Smooth muscle cell (in vitro differentiated cells): ENCODE measurements at regions not wholly inside any gene's neighbourhood (a gene's known extent, or its start where the extent isn't known, plus 50 kb on each side); places are given as distances from the start of the nearest gene placed in this dataset.

Experiments used
- DNase-seq: peaks from one replicate; lab custom pipeline; 2025; ENCODE audit not compliant: unreplicated experiment; lab: John Stamatoyannopoulos, UW
- H2AFZ ChIP-seq: fragments of 200-600 bp; sonication (generic); 2 replicates; pipeline ENCODE4 v1.6.0; 2016; ENCODE audit warnings: antibody characterized with exemption, low read depth, mild to moderate bottlenecking
- H3F3A ChIP-seq: fragments of 200-600 bp; sonication (generic); 2 replicates; pipeline ENCODE4 v1.6.0; 2017; ENCODE audit warnings: antibody characterized with exemption, low read depth
- H3K27ac ChIP-seq: fragments of 200-600 bp; sonication (generic); 2 replicates; pipeline ENCODE4 v1.5.1; 2016; ENCODE audit warnings: low read depth, mild to moderate bottlenecking
- H3K27me3 ChIP-seq: fragments of 200-600 bp; sonication (generic); 2 replicates; pipeline ENCODE4 v1.6.1; 2016; ENCODE audit warnings: low read depth, mild to moderate bottlenecking
- H3K36me3 ChIP-seq: fragments of 200-600 bp; sonication (generic); 2 replicates; pipeline ENCODE4 v1.5.1; 2016; ENCODE audit warnings: low read depth
- H3K4me1 ChIP-seq: fragments of 200-600 bp; sonication (generic); 2 replicates; pipeline ENCODE4 v1.5.1; 2016; ENCODE audit warnings: low read depth
- H3K4me2 ChIP-seq: fragments of 200-600 bp; sonication (generic); 2 replicates; pipeline ENCODE4 v1.6.0; 2016; ENCODE audit warnings: mild to moderate bottlenecking
- H3K4me3 ChIP-seq: fragments of 200-600 bp; sonication (generic); 2 replicates; pipeline ENCODE4 v1.5.1; 2016; ENCODE audit warnings: mild to moderate bottlenecking
- H3K79me2 ChIP-seq: fragments of 200-600 bp; sonication (generic); 2 replicates; pipeline ENCODE4 v1.6.0; 2016; ENCODE audit warnings: low read depth, mild to moderate bottlenecking
- H3K9ac ChIP-seq: fragments of 200-600 bp; sonication (generic); 2 replicates; pipeline ENCODE4 v1.6.0; 2016; ENCODE audit warnings: low read depth
- H3K9me3 ChIP-seq: fragments of 200-600 bp; sonication (generic); replicated peaks from 2 replicates; pipeline ENCODE4 v1.5.1; 2016; ENCODE audit warnings: low read depth
- H4K20me1 ChIP-seq: fragments of 200-600 bp; sonication (generic); 2 replicates; pipeline ENCODE4 v1.6.0; 2016; ENCODE audit warnings: low read depth
- WGBS: methylation state at CpG from one replicate; pipeline ENCODE4 v1.1.7; 2016; ENCODE audit warnings: low lambda C conversion rate; 5-methylcytosine and 5-hydroxymethylcytosine counted together
- TF ChIP-seq, protein P1 (sequence below): fragments of 200-600 bp; sonication (generic); IDR thresholded peaks from 2 replicates; pipeline ENCODE4 v1.5.1; 2017; ENCODE audit warnings: borderline replicate concordance, mild to moderate bottlenecking, antibody characterized with exemption; ENCODE audit not compliant: insufficient read depth, poor library complexity, severe bottlenecking

DNA sequence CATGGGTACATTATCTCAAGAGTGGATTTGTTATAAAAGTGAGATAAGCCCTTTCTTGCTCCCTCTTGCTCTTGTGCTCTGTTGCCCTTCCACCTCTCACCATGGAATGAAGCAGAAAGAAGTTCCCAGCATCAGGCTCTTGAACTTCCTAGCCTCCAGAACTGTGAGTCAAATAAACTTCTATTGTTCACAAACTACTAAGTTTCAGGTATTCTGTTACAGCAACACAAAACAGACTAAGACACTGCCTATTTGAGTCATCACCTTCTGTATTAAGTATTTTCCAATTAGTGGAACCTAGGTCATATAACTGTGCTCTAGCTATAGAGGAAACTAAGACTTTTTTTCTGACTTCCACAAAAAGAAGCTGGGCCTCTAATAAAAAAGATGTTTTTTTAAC is 201.2 kb upstream of the FOXG1 start:
- Histone ChIP-seq H4K20me1 (no peaks in the 10 kb centered on the region), H3K27ac (no peak overlapping the region), H3K36me3 (no peaks in the 10 kb centered on the region), H3K9ac (no peak overlapping the region), H3K79me2 (no peaks in the 10 kb centered on the region), H3K27me3 (no peaks in the 10 kb centered on the region), H3K4me1 (no peaks in the 10 kb centered on the region), H3K4me3 (no peak overlapping the region), H3K4me2 (no peak overlapping the region), H3K9me3 (no peaks in the 10 kb centered on the region), H3F3A (no peaks in the 10 kb centered on the region), H2AFZ (no peak overlapping the region)
- TF ChIP-seq, protein P1, sequence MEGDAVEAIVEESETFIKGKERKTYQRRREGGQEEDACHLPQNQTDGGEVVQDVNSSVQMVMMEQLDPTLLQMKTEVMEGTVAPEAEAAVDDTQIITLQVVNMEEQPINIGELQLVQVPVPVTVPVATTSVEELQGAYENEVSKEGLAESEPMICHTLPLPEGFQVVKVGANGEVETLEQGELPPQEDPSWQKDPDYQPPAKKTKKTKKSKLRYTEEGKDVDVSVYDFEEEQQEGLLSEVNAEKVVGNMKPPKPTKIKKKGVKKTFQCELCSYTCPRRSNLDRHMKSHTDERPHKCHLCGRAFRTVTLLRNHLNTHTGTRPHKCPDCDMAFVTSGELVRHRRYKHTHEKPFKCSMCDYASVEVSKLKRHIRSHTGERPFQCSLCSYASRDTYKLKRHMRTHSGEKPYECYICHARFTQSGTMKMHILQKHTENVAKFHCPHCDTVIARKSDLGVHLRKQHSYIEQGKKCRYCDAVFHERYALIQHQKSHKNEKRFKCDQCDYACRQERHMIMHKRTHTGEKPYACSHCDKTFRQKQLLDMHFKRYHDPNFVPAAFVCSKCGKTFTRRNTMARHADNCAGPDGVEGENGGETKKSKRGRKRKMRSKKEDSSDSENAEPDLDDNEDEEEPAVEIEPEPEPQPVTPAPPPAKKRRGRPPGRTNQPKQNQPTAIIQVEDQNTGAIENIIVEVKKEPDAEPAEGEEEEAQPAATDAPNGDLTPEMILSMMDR, result no peak
- DNase-seq, result no peak

DNA sequence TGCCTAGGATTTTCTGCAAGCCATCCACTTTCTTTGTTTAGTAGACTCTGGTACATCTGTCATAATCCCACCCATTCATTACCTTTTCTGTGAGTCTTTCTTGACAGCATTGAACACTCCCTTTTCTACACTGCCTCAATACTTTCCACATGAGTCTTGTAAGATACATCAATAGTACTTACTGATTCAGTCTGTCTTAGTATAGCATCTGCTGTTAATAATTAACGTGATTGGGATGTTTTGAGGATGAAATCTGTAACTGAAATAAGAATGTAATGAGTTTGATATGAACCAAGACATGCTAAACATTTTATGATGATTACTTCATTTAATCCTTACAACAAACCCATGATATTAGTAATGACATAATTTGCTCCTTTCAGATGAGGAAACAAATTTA is 196.2 kb upstream of the FOXG1 start:
- no peaks in the 10 kb centered on the region for H4K20me1 ChIP-seq
- DNase-seq, result no peak
- no peaks in the 10 kb centered on the region for H3K4me1 ChIP-seq
- no peak overlapping the region for H2AFZ ChIP-seq
- H3K36me3 ChIP-seq, result no peaks in the 10 kb centered on the region
- no peak overlapping the region for H3K27ac ChIP-seq
- H3K9me3 ChIP-seq, result no peaks in the 10 kb centered on the region
- 51% methylated on average over 1 of the region's 1 CpG for WGBS
- no peak overlapping the region for H3K4me2 ChIP-seq
- H3F3A ChIP-seq, result no peaks in the 10 kb centered on the region
- H3K79me2 ChIP-seq, result no peaks in the 10 kb centered on the region
- no peak overlapping the region for H3K4me3 ChIP-seq
- TF ChIP-seq, protein P1, result no peak
- no peaks in the 10 kb centered on the region for H3K27me3 ChIP-seq
- H3K9ac ChIP-seq, result no peak overlapping the region

DNA sequence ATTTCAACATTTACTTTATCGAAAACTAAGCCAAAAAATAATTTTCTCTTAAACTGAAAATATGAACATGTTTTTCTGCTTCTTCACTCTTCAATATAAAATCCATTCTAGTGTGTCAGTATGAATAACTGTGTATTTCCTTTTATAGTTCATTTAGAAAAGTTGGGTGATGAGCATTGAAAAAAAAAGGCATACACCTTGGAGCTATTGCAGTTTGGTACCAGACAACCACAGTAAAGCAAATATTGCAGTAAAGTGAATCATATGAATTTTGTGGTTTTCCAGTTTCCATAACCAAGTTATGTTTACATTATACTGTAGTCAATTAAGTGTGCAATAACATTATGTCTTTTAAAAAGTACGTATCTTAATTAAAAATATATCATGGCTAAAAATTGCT is 195.0 kb upstream of the FOXG1 start:
- Histone ChIP-seq H4K20me1 (no peaks in the 10 kb centered on the region), H3K27me3 (no peaks in the 10 kb centered on the region), H3K4me1 (no peaks in the 10 kb centered on the region), H3K9ac (no peak overlapping the region), H3K4me3 (no peak overlapping the region), H3K79me2 (no peaks in the 10 kb centered on the region), H3K36me3 (no peaks in the 10 kb centered on the region), H3F3A (no peaks in the 10 kb centered on the region), H2AFZ (no peak overlapping the region), H3K4me2 (no peak overlapping the region), H3K27ac (no peak overlapping the region), H3K9me3 (no peaks in the 10 kb centered on the region)
- TF ChIP-seq, protein P1, result no peak
- WGBS, result 89% methylated on average over 2 of the region's 2 CpGs
- no peak for DNase-seq

DNA sequence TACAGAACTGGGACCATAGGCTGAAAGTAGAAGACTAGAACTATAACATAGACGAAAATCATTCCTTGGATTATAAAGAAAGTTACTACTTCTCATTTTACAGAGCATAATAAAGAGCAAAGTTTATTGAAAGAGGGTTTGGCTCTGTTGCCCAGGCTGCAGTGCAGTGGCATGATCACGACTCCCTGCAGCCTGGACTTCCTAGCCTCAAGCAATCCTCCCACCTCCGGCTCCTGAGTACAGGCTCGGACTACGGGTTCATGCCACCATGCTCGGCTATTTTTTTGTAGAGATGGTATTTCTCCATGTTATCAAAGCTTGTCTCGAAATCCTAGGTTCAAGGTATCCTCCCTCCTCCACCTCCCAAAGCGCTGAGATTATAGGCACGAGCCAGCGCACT is 190.1 kb upstream of the FOXG1 start:
- Histone ChIP-seq H3K9ac (no peak overlapping the region), H3K4me2 (no peak overlapping the region), H3K4me1 (no peaks in the 10 kb centered on the region), H3K4me3 (no peak overlapping the region), H3K79me2 (no peaks in the 10 kb centered on the region), H3K27me3 (no peaks in the 10 kb centered on the region), H3F3A (no peaks in the 10 kb centered on the region), H3K36me3 (no peaks in the 10 kb centered on the region), H3K27ac (no peak overlapping the region), H3K9me3 (no peaks in the 10 kb centered on the region), H2AFZ (no peak overlapping the region), H4K20me1 (no peaks in the 10 kb centered on the region)
- no peak for DNase-seq
- WGBS, result 90% methylated on average over 10 of the region's 10 CpGs
- TF ChIP-seq, protein P1, result no peak
